DMS114 treated with DMSO at 0.1 percent for 48 hours (cell line): ENCODE measurements at regions not wholly inside any gene's neighbourhood (a gene's known extent, or its start where the extent isn't known, plus 50 kb on each side); places are given as distances from the start of the nearest gene placed in this dataset.

Source experiments
- DNase-seq: peaks from one replicate; lab custom pipeline; 2025; ENCODE audit not compliant: unreplicated experiment; lab: John Stamatoyannopoulos, UW

- no peak for DNase-seq
Observed at GRCh38 chr3:42037318-42037945, 53.7 kb upstream of the TRAK1 start.

GRCh38 chr3:42036483-42036823 lies 54.7 kb upstream of the TRAK1 start:
- no peak for DNase-seq

- DNase-seq: no peak
Observed at GRCh38 chr3:42035816-42036482, 55.2 kb upstream of the TRAK1 start.

- no peak for DNase-seq
Observed at GRCh38 chr3:42035007-42035406, 56.1 kb upstream of the TRAK1 start.

- no peak for DNase-seq
Observed at GRCh38 chr3:42033741-42034140, 57.4 kb upstream of the TRAK1 start.

- no peak for DNase-seq
Observed at GRCh38 chr3:42032693-42033349, 58.3 kb upstream of the TRAK1 start.

- DNase-seq: no peak
Observed at GRCh38 chr3:42031808-42032480, 59.2 kb upstream of the TRAK1 start.

- DNase-seq: no peak
Observed at GRCh38 chr3:42028474-42028873, 62.7 kb upstream of the TRAK1 start.

GRCh38 chr3:42027571-42027970 lies 63.6 kb upstream of the TRAK1 start:
- DNase-seq: no peak

- no peak for DNase-seq
Observed at GRCh38 chr3:42025370-42026138, 63.7 kb upstream of the ULK4 start.

GRCh38 chr3:42024591-42025351 lies 62.9 kb upstream of the ULK4 start:
- DNase-seq: no peak

GRCh38 chr3:42023380-42023779 lies 61.5 kb upstream of the ULK4 start:
- DNase-seq: no peak

GRCh38 chr3:42022355-42022754 lies 60.5 kb upstream of the ULK4 start:
- DNase-seq: no peak

- DNase-seq: no peak
Observed at GRCh38 chr3:42020684-42021307, 58.9 kb upstream of the ULK4 start.

- no peak for DNase-seq
Observed at GRCh38 chr3:42019953-42020260, 58.0 kb upstream of the ULK4 start.

GRCh38 chr3:42019144-42019952 lies 57.4 kb upstream of the ULK4 start:
- DNase-seq: no peak

GRCh38 chr3:42014921-42015533 lies 53.1 kb upstream of the ULK4 start:
- no peak for DNase-seq

GRCh38 chr3:42014458-42014920 lies 52.6 kb upstream of the ULK4 start:
- no peak for DNase-seq
